H1 (cell line): ENCODE measurements at regions not wholly inside any gene's neighbourhood (a gene's known extent, or its start where the extent isn't known, plus 50 kb on each side); places are given as distances from the start of the nearest gene placed in this dataset.

Experiments
- CTCF ChIA-PET: fragments of 300-600 bp; sonication (Branson Sonifier 250); formaldehyde crosslinking; loops from one replicate; lab custom pipeline; 2021; ENCODE audit not compliant: partially characterized antibody; lab: Charles Lee
- POLR2A ChIA-PET: fragments of 300-600 bp; sonication (Branson Sonifier 250); formaldehyde crosslinking; loops from one replicate; lab custom pipeline; 2021; ENCODE audit warnings: inconsistent platforms; ENCODE audit not compliant: partially characterized antibody; lab: Charles Lee
- DNase-seq, 2 experiments: peaks; one replicate each; pipeline versions ENCODE4 v3.0.0 to v3.0.0-alpha.2; 2010 to 2022; ENCODE audit warnings: low spot score in 2 of 2, low read depth in 1 of 2, mixed read lengths in 1 of 2
- FAIRE-seq: peaks from 2 replicates; lab custom pipeline; 2011; peaks lifted over from hg19 to GRCh38; lab: Jason Lieb, UNC
- H2AFZ ChIP-seq: 2 replicates; pipeline ENCODE4 v1.8.1; 2012; ENCODE audit warnings: low read length, inconsistent platforms
- H2AK5ac ChIP-seq: 2 replicates; pipeline ENCODE4 v1.6.1; 2013; ENCODE audit warnings: low read depth, low read length
- H2BK120ac ChIP-seq: replicated peaks from 2 replicates; pipeline ENCODE3; 2013; ENCODE audit warnings: low read depth, low read length, inconsistent platforms
- H2BK12ac ChIP-seq: 2 replicates; pipeline ENCODE4 v1.6.1; 2013; ENCODE audit warnings: low read depth, low read length
- H2BK15ac ChIP-seq: 2 replicates; pipeline ENCODE4 v1.6.1; 2013; ENCODE audit warnings: low read length
- H2BK20ac ChIP-seq: 2 replicates; pipeline ENCODE4 v1.6.1; 2013; ENCODE audit warnings: low read length
- H2BK5ac ChIP-seq: 2 replicates; pipeline ENCODE4 v1.6.1; 2013; ENCODE audit warnings: low read depth, low read length
- H3K14ac ChIP-seq: 2 replicates; pipeline ENCODE4 v1.6.1; 2013; ENCODE audit warnings: inconsistent platforms; ENCODE audit not compliant: insufficient read length
- H3K18ac ChIP-seq: 2 replicates; pipeline ENCODE4 v1.6.1; 2013; ENCODE audit warnings: low read length; ENCODE audit errors: extremely low read depth
- H3K23ac ChIP-seq: 2 replicates; pipeline ENCODE4 v1.6.1; 2013; ENCODE audit warnings: inconsistent platforms; ENCODE audit not compliant: insufficient read length
- H3K23me2 ChIP-seq: 2 replicates; pipeline ENCODE4 v1.6.1; 2013; ENCODE audit warnings: low read depth, low read length
- H3K27ac ChIP-seq: 2 replicates; pipeline ENCODE4 v1.6.1; 2011; ENCODE audit warnings: low read depth, low read length, inconsistent platforms
- H3K27me3 ChIP-seq, 4 experiments: replicated peaks in 1 of 4; 1 replicate in 1 of 4; 2 replicates in 3 of 4; pipeline versions ENCODE4 v1.6.1 to v1.8.1; 2011 to 2013; ENCODE audit warnings: low read length in 3 of 4, mild to moderate bottlenecking in 3 of 4, inconsistent platforms in 2 of 4, mixed read lengths in 2 of 4, moderate library complexity in 1 of 4; ENCODE audit not compliant: control insufficient read depth in 3 of 4, insufficient read depth in 3 of 4; ENCODE audit errors: extremely low read depth in 1 of 4
- H3K36me3 ChIP-seq, 4 experiments: 2 replicates each; pipeline versions ENCODE4 v1.6.1 to v1.8.1; 2011 to 2013; ENCODE audit warnings: mild to moderate bottlenecking in 4 of 4, low read length in 3 of 4, moderate library complexity in 2 of 4, control low read depth in 1 of 4, inconsistent platforms in 1 of 4; ENCODE audit not compliant: insufficient read depth in 4 of 4, control insufficient read depth in 2 of 4
- H3K4ac ChIP-seq: replicated peaks from 2 replicates; pipeline ENCODE3; 2013; ENCODE audit warnings: low read length, low read depth, mixed read lengths, inconsistent platforms; ENCODE audit not compliant: insufficient read length
- H3K4me1 ChIP-seq, 4 experiments: replicated peaks in 1 of 4; 1 replicate in 1 of 4; 2 replicates in 3 of 4; pipeline versions ENCODE4 v1.6.1 to v1.8.1; 2011 to 2013; ENCODE audit warnings: low read length in 3 of 4, inconsistent platforms in 2 of 4, mixed read lengths in 1 of 4; ENCODE audit not compliant: insufficient read depth in 4 of 4, control insufficient read depth in 3 of 4
- H3K4me2 ChIP-seq, 2 experiments: 2 replicates each; pipeline versions ENCODE4 v1.6.1 to v1.8.1; 2011 to 2013; ENCODE audit warnings: low read depth in 2 of 2, low read length in 2 of 2, control low read depth in 1 of 2, inconsistent platforms in 1 of 2, mild to moderate bottlenecking in 1 of 2; ENCODE audit not compliant: insufficient read depth in 1 of 2
- H3K4me3 ChIP-seq, 4 experiments: fragments of 200-600, 300-600 bp in 1 of 4; sonication (generic), shearing (Covaris generic), sonication (Bioruptor Twin) in 1 of 4; 2 replicates each; pipeline versions ENCODE4 v1.5.1 to v1.8.1; 2011 to 2016; ENCODE audit warnings: low read length in 4 of 4, low read depth in 3 of 4, control low read depth in 2 of 4, inconsistent platforms in 2 of 4, mild to moderate bottlenecking in 2 of 4, mixed read lengths in 1 of 4, moderate library complexity in 1 of 4; ENCODE audit not compliant: insufficient read depth in 2 of 4; ENCODE audit errors: extremely low read depth in 1 of 4
- H3K56ac ChIP-seq: replicated peaks from 2 replicates; pipeline ENCODE3; 2013; ENCODE audit warnings: low read depth, mild to moderate bottlenecking, mixed read lengths, low read length, inconsistent platforms; ENCODE audit not compliant: insufficient read length
- H3K79me1 ChIP-seq: 2 replicates; pipeline ENCODE4 v1.6.1; 2013; ENCODE audit warnings: low read depth, low read length, control low read depth
- H3K79me2 ChIP-seq, 2 experiments: 2 replicates each; pipeline versions ENCODE4 v1.6.1 to v1.8.1; 2012 to 2013; ENCODE audit warnings: low read length in 2 of 2, mild to moderate bottlenecking in 2 of 2, inconsistent platforms in 1 of 2; ENCODE audit not compliant: insufficient read depth in 2 of 2, control insufficient read depth in 1 of 2
- H3K9ac ChIP-seq, 4 experiments: replicated peaks in 1 of 4; 1 replicate in 1 of 4; 2 replicates in 3 of 4; pipeline versions ENCODE4 v1.6.1 to v1.8.1; 2011 to 2013; ENCODE audit warnings: low read depth in 3 of 4, low read length in 3 of 4, control low read depth in 2 of 4, mild to moderate bottlenecking in 2 of 4, moderate library complexity in 2 of 4, inconsistent platforms in 1 of 4; ENCODE audit errors: extremely low read depth in 1 of 4
- H3K9me3 ChIP-seq, 2 experiments: 2 replicates each; pipeline versions ENCODE4 v1.6.1 to v1.8.1; 2012 to 2013; ENCODE audit warnings: mild to moderate bottlenecking in 2 of 2, moderate library complexity in 2 of 2, control low read depth in 1 of 2, inconsistent platforms in 1 of 2, low read depth in 1 of 2, low read length in 1 of 2, mixed read lengths in 1 of 2; ENCODE audit not compliant: insufficient read depth in 2 of 2
- H4K20me1 ChIP-seq, 2 experiments: replicated peaks in 1 of 2; 2 replicates each; pipeline versions ENCODE3 to v1.8.1; 2011 to 2013; ENCODE audit warnings: inconsistent platforms in 2 of 2, low read length in 2 of 2, mild to moderate bottlenecking in 1 of 2; ENCODE audit not compliant: insufficient read depth in 2 of 2, control insufficient read depth in 1 of 2
- H4K5ac ChIP-seq: 2 replicates; pipeline ENCODE4 v1.6.1; 2013; ENCODE audit warnings: low read length, low read depth, mixed read lengths, inconsistent platforms; ENCODE audit not compliant: insufficient read length
- H4K8ac ChIP-seq: 2 replicates; pipeline ENCODE4 v1.8.0; 2013; ENCODE audit warnings: mild to moderate bottlenecking, moderate library complexity, low read length, inconsistent platforms; ENCODE audit not compliant: insufficient read depth; ENCODE audit errors: extremely low read depth
- H4K91ac ChIP-seq: replicated peaks from 2 replicates; pipeline ENCODE3; 2013; ENCODE audit warnings: low read length, mixed read lengths, inconsistent platforms; ENCODE audit not compliant: insufficient read length
- CBX8 ChIP-seq: fragments of 300-800, 300-1000 bp; sonication (generic); IDR thresholded peaks from 2 replicates; pipeline ENCODE4 v1.7.1; 2016; ENCODE audit warnings: low read depth, low read length, borderline replicate concordance
- CHD1 ChIP-seq: IDR thresholded peaks from 2 replicates; pipeline ENCODE4 v1.6.1; 2012; ENCODE audit warnings: low read depth, low read length, improper control_type of control experiment
- CHD2 ChIP-seq: IDR thresholded peaks from 2 replicates; pipeline ENCODE4 v1.6.1; 2012; ENCODE audit warnings: low read length, improper control_type of control experiment
- EP300 ChIP-seq, 2 experiments: IDR thresholded peaks; 1 replicate in 1 of 2; 2 replicates in 1 of 2; pipeline ENCODE4 v1.6.1; 2011 to 2012; ENCODE audit warnings: low read depth in 2 of 2, low read length in 2 of 2, mild to moderate bottlenecking in 2 of 2, borderline replicate concordance in 1 of 2, inconsistent platforms in 1 of 2, moderate library complexity in 1 of 2
- RAD21 ChIP-seq, 2 experiments: IDR thresholded peaks in 1 of 2; conservative IDR thresholded peaks in 1 of 2; 2 replicates each; pipeline ENCODE4 v1.6.1; 2011; ENCODE audit warnings: low read depth in 2 of 2, low read length in 2 of 2, improper control_type of control experiment in 1 of 2, inconsistent platforms in 1 of 2, mild to moderate bottlenecking in 1 of 2, moderate library complexity in 1 of 2
- SP4 ChIP-seq: IDR thresholded peaks from 2 replicates; pipeline ENCODE4 v1.6.1; 2012; ENCODE audit warnings: low read length, inconsistent platforms
- WGBS, 2 experiments: shearing (Covaris generic) in 1 of 2; methylation state at CpG; one replicate each; pipeline versions ENCODE4 v1.1.6 to v1.1.7; 2013 to 2015; ENCODE audit warnings: low lambda C conversion rate in 2 of 2, mixed read lengths in 2 of 2, inconsistent platforms in 1 of 2, low coverage in 1 of 2, missing lambda C conversion rate in 1 of 2; ENCODE audit not compliant: insufficient replicate concordance in 2 of 2, insufficient coverage in 1 of 2, insufficient read length in 1 of 2; ENCODE audit errors: extremely low coverage in 1 of 2, missing lambda C conversion rate in 1 of 2; 5-methylcytosine and 5-hydroxymethylcytosine counted together

DNA sequence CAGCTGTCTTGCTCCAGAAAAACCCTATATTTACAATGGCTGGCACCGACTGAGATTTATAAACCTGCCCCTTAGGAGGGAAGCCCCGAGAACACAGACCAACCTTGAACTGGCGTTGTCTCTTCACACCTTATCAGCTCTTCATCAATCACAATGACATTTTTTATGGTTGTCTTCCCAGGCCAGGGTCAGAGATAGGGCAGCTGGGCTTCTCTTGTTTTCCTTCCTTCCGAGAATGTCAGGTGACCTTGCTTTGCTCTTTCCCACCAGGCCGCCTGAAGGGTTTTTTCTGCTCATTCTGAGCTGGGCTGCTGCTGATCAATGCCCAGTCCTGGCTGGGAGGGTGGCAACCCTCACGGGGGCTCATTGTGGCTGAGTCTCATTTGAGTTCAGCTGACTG lies 619.1 kb downstream of the CCDC171 start:
- H2BK15ac ChIP-seq = no peak overlapping the region
- H4K91ac ChIP-seq = no peak overlapping the region
- no peak overlapping the region for H2BK120ac ChIP-seq
- no peak overlapping the region for H3K4me2 ChIP-seq
- no peak overlapping the region for H3K23ac ChIP-seq
- H2AFZ ChIP-seq = peak overlapping the region; percentile 37; the same call in 1 of the 2 replicates
- H3K23me2 ChIP-seq = no peaks in the 10 kb centered on the region
- H3K27ac ChIP-seq = no peak overlapping the region
- no peaks in the 10 kb centered on the region for H3K9me3 ChIP-seq
- no peak overlapping the region for H2BK5ac ChIP-seq
- no peak overlapping the region for H3K4ac ChIP-seq
- no peak for FAIRE-seq
- CTCF ChIA-PET = interaction anchor here (1.1 to 2.8 kb wide), 2 partner anchors 17 to 90 kb away, joined by 3 to 10 read pairs; no protein-coding TSS in a partner anchor
- H3K56ac ChIP-seq = no peak overlapping the region
- H3K36me3 ChIP-seq = no peaks in the 10 kb centered on the region
- no peak overlapping the region for H2BK12ac ChIP-seq
- H4K5ac ChIP-seq = no peak overlapping the region
- H4K20me1 ChIP-seq = no peaks in the 10 kb centered on the region
- DNase-seq = no peak
- 87% methylated on average over 6 of the region's 6 CpGs; no CpG with 5 or more reads in 1 of the 2 experiments for WGBS, 2 experiments
- no peak overlapping the region for H3K9ac ChIP-seq
- no peak overlapping the region for H3K4me3 ChIP-seq
- H2AK5ac ChIP-seq = no peak overlapping the region
- no peaks in the 10 kb centered on the region for H3K79me2 ChIP-seq
- H3K18ac ChIP-seq = no peak overlapping the region
- POLR2A ChIA-PET = no interaction called here
- H3K27me3 ChIP-seq = no peaks in the 10 kb centered on the region
- no peak overlapping the region for H4K8ac ChIP-seq
- no peaks in the 10 kb centered on the region for H3K79me1 ChIP-seq
- no peaks in the 10 kb centered on the region for H3K4me1 ChIP-seq
- H3K14ac ChIP-seq = no peak overlapping the region
- no peak overlapping the region for H2BK20ac ChIP-seq
- TF ChIP-seq CBX8 (no peak), SP4 (no peak), RAD21 (IDR thresholded peaks at IDR 0.05 in 1 of 2, conservative IDR thresholded peaks at IDR 0.05 in 1 of 2; ENCODE audit: low read depth in 2 of 2, low read length in 2 of 2) (no peak), CHD1 (no peak), EP300 (IDR thresholded peaks at IDR 0.05; ENCODE audit: borderline replicate concordance in 1 of 2, low read depth in 2 of 2, low read length in 2 of 2) (no peak), CHD2 (no peak)
